GM13977 (cell line): ENCODE measurements at regions not wholly inside any gene's neighbourhood (a gene's known extent, or its start where the extent isn't known, plus 50 kb on each side); places are given as distances from the start of the nearest gene placed in this dataset.
A peak's percentile ranks its signal among the peaks of the same experiment; 100 is the strongest.

Experiments used
- DNase-seq: peaks from one replicate; pipeline ENCODE4 v3.0.0; 2012; ENCODE audit warnings: low spot score
- CTCF ChIP-seq: IDR thresholded peaks from 2 replicates; pipeline ENCODE4 v1.5.1; 2012; ENCODE audit warnings: mild to moderate bottlenecking, control low read depth; ENCODE audit not compliant: insufficient read depth; ENCODE audit errors: extremely low read depth, missing control alignments
- in situ Hi-C: fragments of 300-500 bp; cut with MboI; formaldehyde crosslinking; loops from one replicate; pipeline ENCODE4 v1.12.0; 2022; ENCODE audit warnings: low sequenced_read_pairs, low pct_unique_long_range_greater_than_20kb, mixed read lengths, inconsistent platforms; ENCODE audit not compliant: unreplicated experiment

- DNase-seq: peak; percentile 12
- peak; percentile 42 for TF ChIP-seq CTCF
- in situ Hi-C loops: no loop called here
Measured at GRCh38 chr6:85126485-85127167, 323.3 kb upstream of the NT5E start.

GRCh38 chr6:85125526-85125925 is 324.4 kb upstream of the NT5E start:
- no peak for TF ChIP-seq CTCF
- no peak for DNase-seq
- in situ Hi-C loops: no loop called here

- no peak for DNase-seq
- no peak for TF ChIP-seq CTCF
- in situ Hi-C loops: no loop called here
Measured at GRCh38 chr6:85124472-85125354, 325.2 kb upstream of the NT5E start.

GRCh38 chr6:85121158-85121557 is 328.7 kb upstream of the NT5E start:
- in situ Hi-C loops: no loop called here
- no peak for DNase-seq
- no peak for TF ChIP-seq CTCF

GRCh38 chr6:85118652-85119235 is 331.1 kb upstream of the NT5E start:
- no peak for DNase-seq
- no peak for TF ChIP-seq CTCF
- in situ Hi-C loops: no loop called here

- TF ChIP-seq CTCF: peak; percentile 14
Measured at GRCh38 chr6:85118233-85118632, 331.6 kb upstream of the NT5E start.

More at GRCh38 chr6:85118233-85118632, 331.6 kb upstream of the NT5E start:
- in situ Hi-C loops: no loop called here
- no peak for DNase-seq
